DOHH2 (cell line): ENCODE measurements at regions not wholly inside any gene's neighbourhood (a gene's known extent, or its start where the extent isn't known, plus 50 kb on each side); places are given as distances from the start of the nearest gene placed in this dataset.
"Not testable (repeated sequence)": the region's sequence is repeated elsewhere in the genome, so short reads cannot be mapped to it uniquely, and the experiment has no call there.

Source experiments
- H3F3A ChIP-seq: fragments of 200-600 bp; sonication (generic), shearing (Covaris generic); 2 replicates; pipeline ENCODE4 v1.6.0; 2016; ENCODE audit warnings: antibody characterized with exemption, mild to moderate bottlenecking; ENCODE audit not compliant: control insufficient read depth, insufficient read depth
- H3K27ac ChIP-seq: fragments of 200-600 bp; sonication (generic); 2 replicates; pipeline ENCODE4 v1.5.1; 2014; ENCODE audit warnings: low read depth, mild to moderate bottlenecking, low read length, moderate library complexity
- H3K27me3 ChIP-seq: fragments of 200-600 bp; sonication (generic); 2 replicates; pipeline ENCODE4 v1.6.1; 2014; ENCODE audit warnings: mild to moderate bottlenecking, low read length, mixed read lengths; ENCODE audit not compliant: control insufficient read depth
- H3K36me3 ChIP-seq: fragments of 200-600 bp; sonication (generic); 2 replicates; pipeline ENCODE4 v1.6.1; 2014; ENCODE audit warnings: mild to moderate bottlenecking, low read length, moderate library complexity, mixed read lengths; ENCODE audit not compliant: control insufficient read depth
- H3K4me1 ChIP-seq: fragments of 200-600 bp; sonication (generic); 2 replicates; pipeline ENCODE4 v1.6.1; 2014; ENCODE audit warnings: mild to moderate bottlenecking, low read length, mixed read lengths; ENCODE audit not compliant: control insufficient read depth
- H3K4me2 ChIP-seq: fragments of 200-600 bp; sonication (generic); 2 replicates; pipeline ENCODE4 v1.6.0; 2014; ENCODE audit warnings: mild to moderate bottlenecking, low read length, moderate library complexity
- H3K4me3 ChIP-seq: fragments of 200-600 bp; sonication (generic); 2 replicates; pipeline ENCODE4 v1.5.1; 2014; ENCODE audit warnings: mild to moderate bottlenecking, low read length, mixed read lengths
- H3K79me2 ChIP-seq: fragments of 200-600 bp; sonication (generic); 2 replicates; pipeline ENCODE4 v1.6.1; 2014; ENCODE audit warnings: mild to moderate bottlenecking, low read length, mixed read lengths; ENCODE audit not compliant: control insufficient read depth
- H3K9me2 ChIP-seq: fragments of 200-600 bp; sonication (generic); replicated peaks from 2 replicates; pipeline ENCODE4 v1.6.1; 2014; ENCODE audit warnings: mild to moderate bottlenecking, low read length, mixed read lengths; ENCODE audit not compliant: control insufficient read depth
- H3K9me3 ChIP-seq: fragments of 200-600 bp; sonication (generic); 2 replicates; pipeline ENCODE4 v1.6.1; 2014; ENCODE audit warnings: antibody characterized with exemption, low read length, mixed read lengths; ENCODE audit not compliant: control insufficient read depth, insufficient read depth
- H4K20me1 ChIP-seq: fragments of 200-600 bp; sonication (generic); 2 replicates; pipeline ENCODE4 v1.6.0; 2014; ENCODE audit warnings: low read depth, mild to moderate bottlenecking, antibody characterized with exemption, low read length, moderate library complexity; ENCODE audit not compliant: control insufficient read depth, insufficient read depth
- EZH2phosphoT487 ChIP-seq: fragments of 200-600 bp; sonication (generic); IDR thresholded peaks from 2 replicates; pipeline ENCODE4 v1.6.1; 2017; ENCODE audit warnings: borderline replicate concordance, mild to moderate bottlenecking, antibody characterized with exemption, low read length, moderate library complexity, mixed read lengths
- TF ChIP-seq, protein P1 (sequence below): fragments of 200-600 bp; sonication (generic); IDR thresholded peaks from one replicate; pipeline ENCODE4 v1.5.1; 2014; ENCODE audit warnings: antibody characterized with exemption, mild to moderate bottlenecking, low read depth, low read length; ENCODE audit not compliant: poor library complexity, severe bottlenecking

DNA sequence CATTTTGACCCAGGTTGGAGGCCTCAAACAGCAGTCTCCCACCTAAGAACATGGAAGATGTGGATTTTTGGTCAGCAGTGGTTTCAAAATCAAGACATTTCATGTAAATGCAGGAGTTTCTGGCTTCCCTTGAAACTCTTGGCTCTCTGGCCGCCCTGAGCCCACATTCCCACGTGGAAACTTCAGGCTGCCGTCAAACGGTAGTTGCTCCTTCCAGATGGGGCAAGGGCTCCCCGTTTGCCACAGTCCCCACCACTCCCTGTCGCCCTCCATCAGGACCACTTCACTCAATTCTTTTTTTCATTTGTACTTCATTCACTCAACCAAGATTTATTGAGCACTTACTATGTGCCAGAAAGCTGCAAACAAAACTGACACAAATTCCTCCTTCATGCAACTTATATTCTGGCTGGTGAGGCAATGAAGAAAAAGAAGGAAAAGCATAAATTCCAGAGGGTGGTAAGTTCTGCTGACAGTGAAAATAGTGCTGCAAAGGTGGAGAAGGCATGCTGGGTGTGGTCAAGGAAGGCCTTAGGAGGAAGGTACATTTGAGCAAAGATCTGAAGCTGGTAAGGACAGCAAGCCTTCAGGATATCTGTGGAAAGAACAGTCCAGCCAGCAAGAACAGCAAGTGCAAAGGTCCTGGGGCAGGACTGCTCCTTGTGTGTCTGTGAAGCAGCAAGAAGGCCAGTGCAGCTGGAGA is 62.9 kb upstream of the PTPN1 start:
- Histone ChIP-seq H4K20me1 (no peaks in the 10 kb centered on the region), H3K9me3 (no peaks in the 10 kb centered on the region), H3K9me2 (no peaks in the 10 kb centered on the region), H3K79me2 (no peaks in the 10 kb centered on the region), H3K27me3 (peaks cover 38% of the 10 kb centered on the region), H3K27ac (no peak overlapping the region), H3K4me1 (peaks cover 11% of the 10 kb centered on the region), H3K4me3 (no peak overlapping the region), H3F3A (no peaks in the 10 kb centered on the region), H3K36me3 (no peaks in the 10 kb centered on the region), H3K4me2 (no peak overlapping the region)
- TF ChIP-seq EZH2phosphoT487: no peak
- TF ChIP-seq, protein P1, sequence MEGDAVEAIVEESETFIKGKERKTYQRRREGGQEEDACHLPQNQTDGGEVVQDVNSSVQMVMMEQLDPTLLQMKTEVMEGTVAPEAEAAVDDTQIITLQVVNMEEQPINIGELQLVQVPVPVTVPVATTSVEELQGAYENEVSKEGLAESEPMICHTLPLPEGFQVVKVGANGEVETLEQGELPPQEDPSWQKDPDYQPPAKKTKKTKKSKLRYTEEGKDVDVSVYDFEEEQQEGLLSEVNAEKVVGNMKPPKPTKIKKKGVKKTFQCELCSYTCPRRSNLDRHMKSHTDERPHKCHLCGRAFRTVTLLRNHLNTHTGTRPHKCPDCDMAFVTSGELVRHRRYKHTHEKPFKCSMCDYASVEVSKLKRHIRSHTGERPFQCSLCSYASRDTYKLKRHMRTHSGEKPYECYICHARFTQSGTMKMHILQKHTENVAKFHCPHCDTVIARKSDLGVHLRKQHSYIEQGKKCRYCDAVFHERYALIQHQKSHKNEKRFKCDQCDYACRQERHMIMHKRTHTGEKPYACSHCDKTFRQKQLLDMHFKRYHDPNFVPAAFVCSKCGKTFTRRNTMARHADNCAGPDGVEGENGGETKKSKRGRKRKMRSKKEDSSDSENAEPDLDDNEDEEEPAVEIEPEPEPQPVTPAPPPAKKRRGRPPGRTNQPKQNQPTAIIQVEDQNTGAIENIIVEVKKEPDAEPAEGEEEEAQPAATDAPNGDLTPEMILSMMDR: no peak

DNA sequence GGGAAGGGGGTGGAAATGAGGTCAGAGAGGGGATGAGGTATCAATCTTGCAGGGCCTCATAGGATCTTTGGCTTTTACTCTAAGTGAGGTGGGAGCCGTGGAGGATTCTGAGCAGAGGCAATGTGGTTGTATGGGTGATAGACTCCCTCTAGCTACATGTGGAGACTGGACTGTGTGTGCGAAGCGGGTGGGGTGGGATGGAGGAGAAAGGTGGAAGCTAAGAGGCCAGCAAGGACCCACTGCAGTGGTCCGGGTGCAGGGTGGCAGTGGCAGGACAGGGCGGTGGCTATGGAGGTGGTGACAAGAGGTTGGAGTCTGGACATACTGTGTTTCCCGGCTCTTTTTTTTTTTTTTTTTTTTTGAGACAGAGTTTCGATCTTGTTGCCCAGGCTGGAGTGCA is 62.4 kb upstream of the PTPN1 start:
- Histone ChIP-seq H3K27me3 (peaks cover 42% of the 10 kb centered on the region), H3K79me2 (no peaks in the 10 kb centered on the region), H3K9me3 (no peaks in the 10 kb centered on the region), H3F3A (no peaks in the 10 kb centered on the region), H3K4me1 (peaks cover 11% of the 10 kb centered on the region), H4K20me1 (no peaks in the 10 kb centered on the region), H3K36me3 (no peaks in the 10 kb centered on the region), H3K9me2 (no peaks in the 10 kb centered on the region), H3K4me3 (no peak overlapping the region), H3K4me2 (no peak overlapping the region), H3K27ac (no peak overlapping the region)
- TF ChIP-seq EZH2phosphoT487: no peak
- TF ChIP-seq, protein P1: no peak

DNA sequence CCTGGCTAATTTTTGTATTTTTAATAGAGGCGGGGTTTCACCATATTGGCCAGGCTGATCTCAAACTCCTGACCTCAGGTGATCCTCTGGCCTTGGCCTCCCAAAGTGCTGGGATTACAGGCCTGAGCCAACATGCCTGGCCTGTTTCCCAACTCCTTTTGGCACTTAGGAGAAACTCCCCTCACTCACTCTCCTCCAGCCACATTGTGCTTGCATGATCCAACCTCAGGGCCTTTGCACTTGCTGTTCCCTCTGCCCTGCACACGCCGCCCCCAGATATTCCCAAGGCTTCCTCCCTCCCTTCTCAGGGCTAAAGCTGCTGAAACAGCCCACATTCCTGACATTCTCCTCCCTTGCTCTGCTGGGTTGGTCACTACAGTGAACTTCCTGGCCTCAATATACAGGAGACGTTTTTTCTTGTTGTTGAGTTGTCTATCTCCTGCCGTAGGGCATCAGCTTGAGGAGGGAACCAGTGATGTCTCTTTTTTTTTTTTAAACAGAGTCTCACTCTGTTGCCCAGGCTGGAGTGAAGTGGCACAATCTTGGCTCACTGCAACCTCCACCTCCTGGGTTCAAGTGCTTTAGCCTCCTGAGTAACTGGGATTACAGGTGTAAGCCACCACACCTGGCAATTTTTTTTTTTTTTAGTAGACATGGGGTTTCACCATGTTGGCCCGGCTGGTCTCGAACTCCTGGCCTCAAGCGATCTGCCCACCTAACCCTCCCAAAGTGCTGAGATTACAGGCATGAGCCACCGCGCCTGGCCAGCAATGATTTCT is 61.4 kb upstream of the PTPN1 start:
- peaks cover 11% of the 10 kb centered on the region for H3K4me1 ChIP-seq
- H3K4me3 ChIP-seq: not testable (repeated sequence)

More for the DNA sequence above, 61.4 kb upstream of the PTPN1 start:
- not testable (repeated sequence) for H3F3A ChIP-seq, H3K79me2 ChIP-seq, H3K4me2 ChIP-seq, H3K27ac ChIP-seq, H3K9me3 ChIP-seq, H3K9me2 ChIP-seq, H4K20me1 ChIP-seq, H3K36me3 ChIP-seq
- peaks cover 48% of the 10 kb centered on the region for H3K27me3 ChIP-seq
